Thymus (tissue), 11 donors: ENCODE measurements at regions not wholly inside any gene's neighbourhood (a gene's known extent, or its start where the extent isn't known, plus 50 kb on each side); places are given as distances from the start of the nearest gene placed in this dataset.

Experiments used
- DNase-seq, 9 donors: peaks; one replicate each; pipeline ENCODE4 v3.0.0-alpha.2; 2013; ENCODE audit warnings: low spot score in 9 of 9, low read depth in 6 of 9, missing footprints in 1 of 9
- H3K27ac ChIP-seq, 2 donors: one replicate each; pipeline ENCODE4 v1.5.1; 2013; ENCODE audit warnings: control low read depth in 1 of 2, low read depth in 1 of 2, low read length in 1 of 2, mild to moderate bottlenecking in 1 of 2, moderate library complexity in 1 of 2
- H3K27me3 ChIP-seq, 2 donors: one replicate each; pipeline ENCODE4 v1.5.1; 2013; ENCODE audit warnings: low read length in 1 of 2; ENCODE audit not compliant: control insufficient read depth in 2 of 2, insufficient read depth in 1 of 2
- H3K36me3 ChIP-seq, 2 donors: one replicate each; pipeline ENCODE4 v1.5.1; 2013; ENCODE audit warnings: low read length in 1 of 2, mild to moderate bottlenecking in 1 of 2, moderate library complexity in 1 of 2; ENCODE audit not compliant: control insufficient read depth in 2 of 2, insufficient read depth in 2 of 2
- H3K4me1 ChIP-seq, 2 donors: one replicate each; pipeline ENCODE4 v1.5.1; 2013; ENCODE audit warnings: low read length in 2 of 2; ENCODE audit not compliant: control insufficient read depth in 2 of 2, insufficient read depth in 2 of 2
- H3K4me3 ChIP-seq, 2 donors: one replicate each; pipeline ENCODE4 v1.5.1; 2013; ENCODE audit warnings: low read length in 2 of 2, control low read depth in 1 of 2, mild to moderate bottlenecking in 1 of 2
- H3K9me3 ChIP-seq, 2 donors: one replicate each; pipeline ENCODE4 v1.5.1; 2013; ENCODE audit warnings: low read length in 1 of 2, mild to moderate bottlenecking in 1 of 2; ENCODE audit not compliant: control insufficient read depth in 2 of 2, insufficient read depth in 1 of 2
- WGBS: extraction: QIAGEN DNeasy Blood & Tissue Kit; methylation state at CpG from one replicate; pipeline ENCODE4 v1.1.7; 2013; 5-methylcytosine and 5-hydroxymethylcytosine counted together
- donor health status: healthy.

- WGBS: 94% methylated on average over 32 of the region's 32 CpGs
- Histone ChIP-seq H3K4me3 (no peak overlapping the region), H3K36me3 (no peaks in the 10 kb centered on the region), H3K4me1 (no peaks in the 10 kb centered on the region), H3K27ac (no peak overlapping the region), H3K9me3 (no peaks in the 10 kb centered on the region), H3K27me3 (no peaks in the 10 kb centered on the region)
- no peak for DNase-seq
These were observed 263.3 kb upstream of the TCERG1L start for GRCh38 chr10:131574707-131575430.

- DNase-seq: no peak
- Histone ChIP-seq H3K4me3 (no peak overlapping the region), H3K36me3 (no peaks in the 10 kb centered on the region), H3K27me3 (no peaks in the 10 kb centered on the region), H3K9me3 (no peaks in the 10 kb centered on the region), H3K4me1 (no peaks in the 10 kb centered on the region), H3K27ac (no peak overlapping the region)
- WGBS: 92% methylated on average over 4 of the region's 4 CpGs
These were observed 264.4 kb upstream of the TCERG1L start for GRCh38 chr10:131575877-131576276.

- Histone ChIP-seq H3K27ac (no peak overlapping the region), H3K4me1 (no peaks in the 10 kb centered on the region), H3K27me3 (no peaks in the 10 kb centered on the region), H3K36me3 (no peaks in the 10 kb centered on the region), H3K4me3 (no peak overlapping the region), H3K9me3 (no peaks in the 10 kb centered on the region)
- WGBS: 89% methylated on average over 25 of the region's 25 CpGs
- DNase-seq: no peak
These were observed 265.0 kb upstream of the TCERG1L start for GRCh38 chr10:131576341-131577177.

GRCh38 chr10:131577178-131577555 lies 265.6 kb upstream of the TCERG1L start:
- no peaks in the 10 kb centered on the region for H3K9me3 ChIP-seq
- WGBS: 49% methylated on average over 9 of the region's 9 CpGs
- no peak overlapping the region for H3K27ac ChIP-seq
- H3K4me1 ChIP-seq: no peaks in the 10 kb centered on the region
- H3K27me3 ChIP-seq: no peaks in the 10 kb centered on the region
- no peak overlapping the region for H3K4me3 ChIP-seq
- no peaks in the 10 kb centered on the region for H3K36me3 ChIP-seq
- DNase-seq: no peak

- Histone ChIP-seq H3K9me3 (no peaks in the 10 kb centered on the region), H3K27ac (no peak overlapping the region), H3K36me3 (no peaks in the 10 kb centered on the region), H3K4me3 (no peak overlapping the region), H3K4me1 (no peaks in the 10 kb centered on the region), H3K27me3 (no peaks in the 10 kb centered on the region)
- WGBS: 91% methylated on average over 24 of the region's 24 CpGs
- no peak for DNase-seq
These were observed 266.4 kb upstream of the TCERG1L start for GRCh38 chr10:131577786-131578471.

GRCh38 chr10:131578472-131578970 lies 267.0 kb upstream of the TCERG1L start:
- no peaks in the 10 kb centered on the region for H3K9me3 ChIP-seq
- DNase-seq: no peak
- no peaks in the 10 kb centered on the region for H3K4me1 ChIP-seq
- 91% methylated on average over 16 of the region's 16 CpGs for WGBS
- no peaks in the 10 kb centered on the region for H3K27me3 ChIP-seq
- H3K36me3 ChIP-seq: no peaks in the 10 kb centered on the region
- H3K27ac ChIP-seq: no peak overlapping the region
- no peak overlapping the region for H3K4me3 ChIP-seq

- no peaks in the 10 kb centered on the region for H3K27me3 ChIP-seq
- no peaks in the 10 kb centered on the region for H3K9me3 ChIP-seq
- H3K27ac ChIP-seq: no peak overlapping the region
- no peak overlapping the region for H3K4me3 ChIP-seq
- no peak for DNase-seq
- 87% methylated on average over 19 of the region's 19 CpGs for WGBS
- H3K4me1 ChIP-seq: no peaks in the 10 kb centered on the region
- H3K36me3 ChIP-seq: no peaks in the 10 kb centered on the region
These were observed 267.9 kb upstream of the TCERG1L start for GRCh38 chr10:131579251-131580071.

- no peaks in the 10 kb centered on the region for H3K9me3 ChIP-seq
- no peaks in the 10 kb centered on the region for H3K4me1 ChIP-seq
- WGBS: 80% methylated on average over 11 of the region's 11 CpGs
- no peak overlapping the region for H3K27ac ChIP-seq
- no peaks in the 10 kb centered on the region for H3K36me3 ChIP-seq
- H3K27me3 ChIP-seq: no peaks in the 10 kb centered on the region
- DNase-seq: no peak
- H3K4me3 ChIP-seq: no peak overlapping the region
These were observed 268.6 kb upstream of the TCERG1L start for GRCh38 chr10:131580076-131580652.
